ENCODE measurements at regions not wholly inside any gene's neighbourhood (a gene's known extent, or its start where the extent isn't known, plus 50 kb on each side); places are given as distances from the start of the nearest gene placed in this dataset.

DNA sequence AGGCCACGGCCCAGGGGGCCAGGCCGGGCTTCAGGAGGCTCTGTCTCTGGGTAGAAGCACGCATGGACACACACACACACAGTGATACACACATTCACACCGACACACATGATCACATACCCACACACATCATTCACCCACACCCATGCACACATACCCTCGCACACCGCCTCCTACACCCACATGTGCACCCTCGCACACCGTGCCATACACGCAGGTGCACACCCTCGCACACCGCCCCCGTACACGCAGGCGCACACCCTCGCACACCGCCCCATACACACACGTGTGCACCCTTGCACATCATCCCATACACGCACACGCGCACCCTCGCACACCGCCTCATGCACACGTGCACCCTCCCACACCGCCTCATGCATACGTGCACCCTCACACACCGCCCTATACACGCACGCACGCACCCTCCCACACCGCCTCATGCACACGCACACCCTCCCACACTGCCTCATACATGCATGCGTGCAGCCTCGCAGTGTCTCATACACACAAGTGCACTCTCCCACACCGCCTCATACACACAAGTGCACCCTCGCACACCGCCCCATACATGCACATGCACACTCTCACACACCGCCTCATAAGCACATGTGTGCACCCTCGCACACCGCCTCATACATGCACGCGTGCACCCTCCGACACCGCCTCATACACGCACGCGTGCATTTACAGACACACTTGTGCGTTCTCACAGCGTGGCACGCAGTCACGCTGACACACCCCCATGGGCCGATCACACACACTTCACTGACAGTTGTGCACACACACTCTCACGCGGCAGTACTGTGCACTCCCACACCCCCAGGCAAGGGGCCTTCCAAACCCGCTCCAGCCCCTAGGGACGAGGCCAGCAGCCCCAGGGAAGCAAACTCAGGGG, 128.1 kb downstream of the SIK1 start:
- TF ChIP-seq, protein P1, sequence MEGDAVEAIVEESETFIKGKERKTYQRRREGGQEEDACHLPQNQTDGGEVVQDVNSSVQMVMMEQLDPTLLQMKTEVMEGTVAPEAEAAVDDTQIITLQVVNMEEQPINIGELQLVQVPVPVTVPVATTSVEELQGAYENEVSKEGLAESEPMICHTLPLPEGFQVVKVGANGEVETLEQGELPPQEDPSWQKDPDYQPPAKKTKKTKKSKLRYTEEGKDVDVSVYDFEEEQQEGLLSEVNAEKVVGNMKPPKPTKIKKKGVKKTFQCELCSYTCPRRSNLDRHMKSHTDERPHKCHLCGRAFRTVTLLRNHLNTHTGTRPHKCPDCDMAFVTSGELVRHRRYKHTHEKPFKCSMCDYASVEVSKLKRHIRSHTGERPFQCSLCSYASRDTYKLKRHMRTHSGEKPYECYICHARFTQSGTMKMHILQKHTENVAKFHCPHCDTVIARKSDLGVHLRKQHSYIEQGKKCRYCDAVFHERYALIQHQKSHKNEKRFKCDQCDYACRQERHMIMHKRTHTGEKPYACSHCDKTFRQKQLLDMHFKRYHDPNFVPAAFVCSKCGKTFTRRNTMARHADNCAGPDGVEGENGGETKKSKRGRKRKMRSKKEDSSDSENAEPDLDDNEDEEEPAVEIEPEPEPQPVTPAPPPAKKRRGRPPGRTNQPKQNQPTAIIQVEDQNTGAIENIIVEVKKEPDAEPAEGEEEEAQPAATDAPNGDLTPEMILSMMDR (IDR thresholded peaks at IDR 0.05), result no peak
- TF ChIP-seq POLR2AphosphoS5 (IDR thresholded peaks at IDR 0.05), result no peak
- no peak for TF ChIP-seq POLR2A (IDR thresholded peaks at IDR 0.05)
- TF ChIP-seq EP300 (IDR thresholded peaks at IDR 0.05), result no peak
